Cardiac fibroblast (primary cell): ENCODE measurements at regions not wholly inside any gene's neighbourhood (a gene's known extent, or its start where the extent isn't known, plus 50 kb on each side); places are given as distances from the start of the nearest gene placed in this dataset.
A peak's percentile ranks its signal among the peaks of the same experiment; 100 is the strongest.

ENCODE experiments used
- DNase-seq, 2 donors: peaks; one replicate each; pipeline versions ENCODE4 v3.0.0 to v3.0.0-alpha.2; 2010; ENCODE audit warnings: low read depth in 2 of 2
- H3K4me3 ChIP-seq, 2 donors: replicated peaks in 1 of 2; 1 replicate in 1 of 2; 2 replicates in 1 of 2; pipeline ENCODE4 v1.5.1; 2011; ENCODE audit warnings: low read depth in 2 of 2, low read length in 2 of 2, mild to moderate bottlenecking in 2 of 2, moderate library complexity in 1 of 2
- CTCF ChIP-seq: IDR thresholded peaks from one replicate; pipeline ENCODE4 v1.5.1; 2011; ENCODE audit warnings: low read depth, mild to moderate bottlenecking, low read length, inconsistent platforms

- TF ChIP-seq CTCF = no peak
- no peak overlapping the region for H3K4me3 ChIP-seq
- no peak for DNase-seq
Observed at GRCh38 chr13:97161582-97162231, 60.4 kb upstream of the MBNL2 start.

DNA sequence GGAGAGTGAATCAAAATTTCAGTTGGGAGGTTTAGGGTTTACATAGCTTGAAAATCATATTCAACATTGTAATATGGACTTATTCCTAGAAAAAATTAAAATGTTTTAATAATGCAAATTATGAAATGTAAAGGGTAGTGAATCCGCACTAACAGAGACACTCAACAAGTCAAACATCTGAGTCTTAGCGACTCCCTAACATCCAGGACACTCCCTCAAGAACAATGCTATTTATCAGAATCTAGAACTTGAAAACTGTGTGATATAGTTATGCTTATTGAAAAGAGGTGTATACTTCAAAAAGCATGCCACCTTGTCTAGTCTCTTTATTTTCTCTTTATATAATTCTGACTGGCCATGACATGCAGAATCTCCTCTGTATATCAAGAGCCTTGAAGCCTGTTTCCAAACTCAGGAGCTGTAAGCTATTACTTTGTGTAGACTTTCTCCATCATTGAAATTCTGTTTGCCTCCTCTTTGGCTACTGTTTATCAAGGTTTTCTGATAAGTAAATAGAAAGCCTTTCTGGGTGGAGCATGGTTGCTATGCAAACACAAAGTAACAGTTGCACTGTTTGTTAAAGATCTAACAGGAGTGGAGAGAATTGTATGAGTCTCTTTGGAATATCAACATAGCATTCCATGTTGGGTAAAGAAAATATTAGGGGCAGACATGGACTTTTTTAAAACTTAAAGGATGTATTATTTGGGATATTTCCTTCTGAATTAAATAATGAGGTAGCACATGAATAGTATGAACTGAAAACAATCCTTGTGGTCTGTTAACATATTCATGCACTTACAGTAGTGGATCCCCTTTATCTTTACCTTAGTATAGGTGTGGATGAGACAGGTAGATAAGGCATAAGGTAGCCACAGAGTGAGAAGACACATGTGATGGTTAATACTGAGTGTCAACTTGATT lies 56.4 kb upstream of the MBNL2 start:
- H3K4me3 ChIP-seq = no peak overlapping the region
- TF ChIP-seq CTCF = no peak

GRCh38 chr13:97171136-97171535 lies 51.0 kb upstream of the MBNL2 start:
- TF ChIP-seq CTCF = no peak
- DNase-seq = no peak
- H3K4me3 ChIP-seq = no peak overlapping the region

More for the DNA sequence above, 56.4 kb upstream of the MBNL2 start:
- peak in 1 of 2 donors; percentile 3 for DNase-seq
